ENCODE measurements at regions not wholly inside any gene's neighbourhood (a gene's known extent, or its start where the extent isn't known, plus 50 kb on each side); places are given as distances from the start of the nearest gene placed in this dataset.
A peak's percentile ranks its signal among the peaks of the same experiment; 100 is the strongest.
"Not testable (repeated sequence)": the region's sequence is repeated elsewhere in the genome, so short reads cannot be mapped to it uniquely, and the experiment has no call there.

- DNase-seq, result no peak
These were observed 131.5 kb downstream of the ZNF608 start for GRCh38 chr5:124614836-124615385.

GRCh38 chr5:124614105-124614504 lies 132.3 kb downstream of the ZNF608 start:
- DNase-seq, result no peak

GRCh38 chr5:124613273-124613953 lies 133.0 kb downstream of the ZNF608 start:
- no peak for DNase-seq

GRCh38 chr5:124612023-124612422 lies 134.4 kb downstream of the ZNF608 start:
- no peak for DNase-seq

- DNase-seq, result not testable (repeated sequence)
These were observed 135.2 kb downstream of the ZNF608 start for GRCh38 chr5:124611262-124611661.

GRCh38 chr5:124609685-124610084 lies 136.8 kb downstream of the ZNF608 start:
- DNase-seq, result not testable (repeated sequence)

- no peak for DNase-seq
These were observed 139.9 kb downstream of the ZNF608 start for GRCh38 chr5:124606543-124606942.

- DNase-seq, result no peak
These were observed 140.3 kb downstream of the ZNF608 start for GRCh38 chr5:124606093-124606492.

- no peak for DNase-seq
These were observed 140.9 kb downstream of the ZNF608 start for GRCh38 chr5:124605541-124605940.

- DNase-seq, result no peak
These were observed 142.0 kb downstream of the ZNF608 start for GRCh38 chr5:124604419-124604818.

GRCh38 chr5:124602925-124603650 lies 143.4 kb downstream of the ZNF608 start:
- no peak for DNase-seq

GRCh38 chr5:124599028-124599973 lies 147.1 kb downstream of the ZNF608 start:
- peak in 1 of 2 donors; percentile 22 for DNase-seq

- no peak for DNase-seq
These were observed 149.6 kb downstream of the ZNF608 start for GRCh38 chr5:124596595-124597421.

GRCh38 chr5:124593952-124594351 lies 152.5 kb downstream of the ZNF608 start:
- no peak for DNase-seq

GRCh38 chr5:124592891-124593290 lies 153.5 kb downstream of the ZNF608 start:
- DNase-seq, result no peak

GRCh38 chr5:124591583-124591982 lies 154.9 kb downstream of the ZNF608 start:
- no peak for DNase-seq

GRCh38 chr5:124590686-124591085 lies 155.8 kb downstream of the ZNF608 start:
- no peak for DNase-seq

GRCh38 chr5:124587280-124587679 lies 159.2 kb downstream of the ZNF608 start:
- no peak for DNase-seq

GRCh38 chr5:124584991-124585715 lies 161.3 kb downstream of the ZNF608 start:
- no peak for DNase-seq

- peak; percentile 4 to 5 for DNase-seq
These were observed 162.7 kb downstream of the ZNF608 start for GRCh38 chr5:124583469-124584350.

GRCh38 chr5:124582561-124582840 lies 163.9 kb downstream of the ZNF608 start:
- no peak for DNase-seq

Data from CD4-positive, alpha-beta T cell treated with Interleukin-1 beta for 1 hour (primary cell).